ENCODE measurements at regions not wholly inside any gene's neighbourhood (a gene's known extent, or its start where the extent isn't known, plus 50 kb on each side); places are given as distances from the start of the nearest gene placed in this dataset.

GRCh38 chr4:162347156-162347841, 183.5 kb upstream of the FSTL5 start:
- TF ChIP-seq NANOG (IDR thresholded peaks at IDR 0.05; ENCODE audit: borderline replicate concordance) (no peak), POLR2AphosphoS5 (IDR thresholded peaks at IDR 0.05; ENCODE audit: low read depth) (no peak), ZNF114 (CRISPR knock-in tag; IDR thresholded peaks at IDR 0.05) (no peak), JUNB (IDR thresholded peaks at IDR 0.05; ENCODE audit: unreplicated experiment) (no peak), EZH2 (IDR thresholded peaks at IDR 0.05; ENCODE audit: low read depth, unreplicated experiment) (no peak), REST (IDR thresholded peaks at IDR 0.05; ENCODE audit: unreplicated experiment) (no peak), CTCF (conservative IDR thresholded peaks at IDR 0.05; ENCODE audit: low read depth in 2 of 2) (no peak), ZNF331 (CRISPR knock-in tag; IDR thresholded peaks at IDR 0.05; ENCODE audit: low read depth) (no peak), EZH2phosphoT487 (IDR thresholded peaks at IDR 0.05; ENCODE audit: unreplicated experiment) (no peak), STAT1 (IDR thresholded peaks at IDR 0.05; ENCODE audit: unreplicated experiment) (no peak), ETS1 (IDR thresholded peaks at IDR 0.05) (no peak), ZNF462 (CRISPR knock-in tag; IDR thresholded peaks at IDR 0.05) (no peak), CREB1 (CRISPR knock-in tag; IDR thresholded peaks at IDR 0.05; ENCODE audit: low read depth) (no peak)
- Mint-ChIP-seq H3K27me3 (ENCODE audit: insufficient read depth, low read depth, poor library complexity) (no peaks in the 10 kb centered on the region), H3K9me3 (no peaks in the 10 kb centered on the region), H3K27ac (peak overlapping the region; percentile 64), H3K4me1 (peaks cover 3% of the 10 kb centered on the region; the same call in 1 of the 3 replicates), H3K36me3 (ENCODE audit: low read depth) (no peaks in the 10 kb centered on the region), H3K4me3 (no peak overlapping the region)
- Histone ChIP-seq H3K27ac (ENCODE audit: low read depth) (no peak overlapping the region), H3K9me2 (ENCODE audit: insufficient read depth) (peaks cover 2% of the 10 kb centered on the region; the same call in 1 of the 2 replicates), H3F3A (replicated peaks; ENCODE audit: low read depth) (no peaks in the 10 kb centered on the region), H3K4me1 (ENCODE audit: insufficient read depth) (no peaks in the 10 kb centered on the region), H3K4me2 (no peak overlapping the region), H3K27me3 (ENCODE audit: insufficient read depth) (no peaks in the 10 kb centered on the region), H3K4me3 (no peak overlapping the region), H2AFZ (no peak overlapping the region), H3K36me3 (ENCODE audit: insufficient read depth) (no peaks in the 10 kb centered on the region), H3K79me2 (replicated peaks; ENCODE audit: insufficient read depth) (no peaks in the 10 kb centered on the region), H4K20me1 (replicated peaks; ENCODE audit: insufficient read depth) (no peaks in the 10 kb centered on the region)
- no peak for ATAC-seq
- DNase-seq (ENCODE audit: low spot score) = no peak
